Keratinocyte (primary cell): ENCODE measurements at regions not wholly inside any gene's neighbourhood (a gene's known extent, or its start where the extent isn't known, plus 50 kb on each side); places are given as distances from the start of the nearest gene placed in this dataset.

Experiments
- DNase-seq: peaks from one replicate; pipeline ENCODE4 v3.0.0-alpha.2; 2011; ENCODE audit warnings: low read depth, missing footprints, low spot score
- FAIRE-seq: peaks from 2 replicates; lab custom pipeline; 2011; peaks lifted over from hg19 to GRCh38; lab: Jason Lieb, UNC
- H2AFZ ChIP-seq: 2 replicates; pipeline ENCODE4 v1.6.0; 2012; ENCODE audit warnings: low read length, control low read depth, inconsistent platforms; ENCODE audit not compliant: control insufficient read depth
- H3K27ac ChIP-seq: 2 replicates; pipeline ENCODE4 v1.5.1; 2011; ENCODE audit warnings: low read length; ENCODE audit not compliant: control insufficient read depth, insufficient read depth
- H3K27me3 ChIP-seq: 3 replicates; pipeline ENCODE4 v1.6.0; 2011; ENCODE audit warnings: low read length; ENCODE audit not compliant: control insufficient read depth, insufficient read depth; ENCODE audit errors: extremely low read depth
- H3K36me3 ChIP-seq, 2 experiments: 2 replicates in 1 of 2; 3 replicates in 1 of 2; pipeline ENCODE4 v1.5.1; 2011; ENCODE audit warnings: low read length in 2 of 2, mild to moderate bottlenecking in 1 of 2; ENCODE audit not compliant: control insufficient read depth in 2 of 2, insufficient read depth in 2 of 2; ENCODE audit errors: extremely low read depth in 1 of 2
- H3K4me1 ChIP-seq: 3 replicates; pipeline ENCODE4 v1.5.1; 2011; ENCODE audit warnings: low read length; ENCODE audit not compliant: control insufficient read depth, insufficient read depth; ENCODE audit errors: extremely low read depth
- H3K4me2 ChIP-seq: 3 replicates; pipeline ENCODE4 v1.6.0; 2011; ENCODE audit warnings: low read depth, low read length; ENCODE audit not compliant: control insufficient read depth, insufficient read depth; ENCODE audit errors: extremely low read depth
- H3K4me3 ChIP-seq, 3 experiments: fragments of 200-600 bp in 1 of 3; sonication (generic) in 1 of 3; 2 replicates in 2 of 3; 3 replicates in 1 of 3; pipeline ENCODE4 v1.5.1; 2011 to 2016; ENCODE audit warnings: low read length in 3 of 3, mild to moderate bottlenecking in 3 of 3, control low read depth in 2 of 3, inconsistent platforms in 1 of 3, low read depth in 1 of 3, mixed read lengths in 1 of 3, mixed run types in 1 of 3, moderate library complexity in 1 of 3; ENCODE audit not compliant: control insufficient read depth in 2 of 3, insufficient read depth in 2 of 3; ENCODE audit errors: extremely low read depth in 1 of 3
- H3K79me2 ChIP-seq: 2 replicates; pipeline ENCODE4 v1.6.0; 2012; ENCODE audit warnings: low read length; ENCODE audit not compliant: control insufficient read depth, insufficient read depth
- H3K9ac ChIP-seq: 3 replicates; pipeline ENCODE4 v1.6.0; 2011; ENCODE audit warnings: low read length; ENCODE audit not compliant: control insufficient read depth, insufficient read depth; ENCODE audit errors: extremely low read depth
- H3K9me1 ChIP-seq: 3 replicates; pipeline ENCODE4 v1.6.0; 2011; ENCODE audit warnings: low read length; ENCODE audit not compliant: control insufficient read depth, insufficient read depth; ENCODE audit errors: extremely low read depth
- H3K9me3 ChIP-seq: 2 replicates; pipeline ENCODE4 v1.5.1; 2012; ENCODE audit warnings: low read depth, low read length; ENCODE audit not compliant: control insufficient read depth
- H4K20me1 ChIP-seq: 3 replicates; pipeline ENCODE4 v1.6.0; 2011; ENCODE audit warnings: low read length; ENCODE audit not compliant: control insufficient read depth, insufficient read depth; ENCODE audit errors: extremely low read depth
- CTCF ChIP-seq, 3 experiments: IDR thresholded peaks in 1 of 3; conservative IDR thresholded peaks in 1 of 3; optimal IDR thresholded peaks in 1 of 3; 2 replicates in 2 of 3; 3 replicates in 1 of 3; pipeline versions ENCODE3 to v1.5.1; 2011; ENCODE audit warnings: low read length in 3 of 3, mild to moderate bottlenecking in 3 of 3, moderate library complexity in 2 of 3, control low read depth in 1 of 3, inconsistent platforms in 1 of 3; ENCODE audit not compliant: insufficient read depth in 2 of 3; ENCODE audit errors: extremely low read depth in 1 of 3
- EZH2 ChIP-seq: IDR thresholded peaks from one replicate; pipeline ENCODE4 v1.6.1; 2012; ENCODE audit warnings: inconsistent platforms, mild to moderate bottlenecking, low read length, moderate library complexity
- dilution Hi-C: fragments of 300-500 bp; cut with MboI; formaldehyde crosslinking; loops from one replicate; pipeline ENCODE4 v1.7.0; 2020; ENCODE audit warnings: low sequenced_read_pairs; ENCODE audit not compliant: extremely low pct_ligation_motif_present

- Histone ChIP-seq H3K4me1 (no peaks in the 10 kb centered on the region), H3K79me2 (no peaks in the 10 kb centered on the region), H3K36me3 (no peaks in the 10 kb centered on the region), H3K27me3 (peaks cover 6% of the 10 kb centered on the region), H3K27ac (no peak overlapping the region), H2AFZ (no peak overlapping the region), H3K4me3 (no peak overlapping the region), H3K9me1 (no peaks in the 10 kb centered on the region), H3K9ac (no peak overlapping the region), H3K4me2 (no peak overlapping the region), H4K20me1 (no peaks in the 10 kb centered on the region), H3K9me3 (no peaks in the 10 kb centered on the region)
- DNase-seq (no peak), FAIRE-seq (no peak)
- dilution Hi-C loops, result no loop called here
- TF ChIP-seq CTCF (optimal IDR thresholded peaks at IDR 0.05 in 1 of 3, IDR thresholded peaks at IDR 0.05 in 1 of 3, conservative IDR thresholded peaks at IDR 0.05 in 1 of 3; ENCODE audit: extremely low read depth in 1 of 3, insufficient read depth in 2 of 3, low read length in 3 of 3) (no peak), EZH2 (no peak)
Observed at GRCh38 chr3:139835830-139836683, 98.9 kb upstream of the CLSTN2 start.

GRCh38 chr3:139832998-139833397 is 102.0 kb upstream of the CLSTN2 start:
- no peak overlapping the region for H2AFZ ChIP-seq
- no peaks in the 10 kb centered on the region for H3K79me2 ChIP-seq
- dilution Hi-C loops, result no loop called here
- no peak for TF ChIP-seq EZH2
- TF ChIP-seq CTCF (optimal IDR thresholded peaks at IDR 0.05 in 1 of 3, IDR thresholded peaks at IDR 0.05 in 1 of 3, conservative IDR thresholded peaks at IDR 0.05 in 1 of 3; ENCODE audit: extremely low read depth in 1 of 3, insufficient read depth in 2 of 3, low read length in 3 of 3), result no peak
- peaks cover 9% of the 10 kb centered on the region for H3K27me3 ChIP-seq
- H3K4me2 ChIP-seq, result no peak overlapping the region
- H3K4me3 ChIP-seq, result no peak overlapping the region
- no peaks in the 10 kb centered on the region for H3K9me3 ChIP-seq
- no peaks in the 10 kb centered on the region for H3K9me1 ChIP-seq
- DNase-seq (no peak), FAIRE-seq (no peak)
- H3K9ac ChIP-seq, result no peak overlapping the region
- no peaks in the 10 kb centered on the region for H3K36me3 ChIP-seq
- H4K20me1 ChIP-seq, result no peaks in the 10 kb centered on the region
- H3K27ac ChIP-seq, result no peak overlapping the region
- H3K4me1 ChIP-seq, result no peaks in the 10 kb centered on the region
